SIG-M5 treated with dmso at 0.1 percent for 504 hours (cell line): ENCODE measurements at regions not wholly inside any gene's neighbourhood (a gene's known extent, or its start where the extent isn't known, plus 50 kb on each side); places are given as distances from the start of the nearest gene placed in this dataset.
"Not testable (repeated sequence)": the region's sequence is repeated elsewhere in the genome, so short reads cannot be mapped to it uniquely, and the experiment has no call there.

Experiments used
- DNase-seq: peaks from one replicate; lab custom pipeline; 2025; ENCODE audit not compliant: unreplicated experiment; lab: John Stamatoyannopoulos, UW

GRCh38 chr2:66109419-66109818, 325.5 kb upstream of the MEIS1 start:
- DNase-seq = no peak

GRCh38 chr2:66105066-66105753, 329.7 kb upstream of the MEIS1 start:
- no peak for DNase-seq

- DNase-seq = no peak
Observed at GRCh38 chr2:66103581-66103980, 331.3 kb upstream of the MEIS1 start.

- DNase-seq = no peak
Observed at GRCh38 chr2:66101206-66101605, 333.7 kb upstream of the MEIS1 start.

GRCh38 chr2:66095820-66096345, 339.0 kb upstream of the MEIS1 start:
- DNase-seq = no peak

GRCh38 chr2:66094689-66095088, 340.2 kb upstream of the MEIS1 start:
- not testable (repeated sequence) for DNase-seq

- no peak for DNase-seq
Observed at GRCh38 chr2:66093371-66093770, 341.6 kb upstream of the MEIS1 start.

GRCh38 chr2:66084948-66085590, 349.9 kb upstream of the MEIS1 start:
- no peak for DNase-seq

- no peak for DNase-seq
Observed at GRCh38 chr2:66082581-66082980, 352.3 kb upstream of the MEIS1 start.

- no peak for DNase-seq
Observed at GRCh38 chr2:66080127-66080526, 354.8 kb upstream of the MEIS1 start.

GRCh38 chr2:66073172-66073571, 361.8 kb upstream of the MEIS1 start:
- DNase-seq = no peak

- no peak for DNase-seq
Observed at GRCh38 chr2:66070721-66071602, 364.0 kb upstream of the MEIS1 start.

- DNase-seq = no peak
Observed at GRCh38 chr2:66069937-66070720, 364.8 kb upstream of the MEIS1 start.

GRCh38 chr2:66066032-66066431, 368.9 kb upstream of the MEIS1 start:
- no peak for DNase-seq

- DNase-seq = no peak
Observed at GRCh38 chr2:66059332-66059731, 375.6 kb upstream of the MEIS1 start.

- no peak for DNase-seq
Observed at GRCh38 chr2:66058675-66059074, 376.2 kb upstream of the MEIS1 start.

GRCh38 chr2:66057844-66058243, 377.1 kb upstream of the MEIS1 start:
- no peak for DNase-seq

GRCh38 chr2:66050392-66050791, 384.5 kb upstream of the MEIS1 start:
- no peak for DNase-seq

GRCh38 chr2:66048667-66049066, 386.3 kb upstream of the MEIS1 start:
- no peak for DNase-seq

GRCh38 chr2:66041902-66042657, 392.8 kb upstream of the MEIS1 start:
- DNase-seq = no peak
